ENCODE measurements at regions not wholly inside any gene's neighbourhood (a gene's known extent, or its start where the extent isn't known, plus 50 kb on each side); places are given as distances from the start of the nearest gene placed in this dataset.
A peak's percentile ranks its signal among the peaks of the same experiment; 100 is the strongest.

- ATAC-seq (peak; percentile 65), DNase-seq (no peak)
- Histone ChIP-seq H3K4me3 (no peak overlapping the region), H3K9me3 (no peaks in the 10 kb centered on the region), H3K4me1 (ENCODE audit: low read depth) (peaks cover 7% of the 10 kb centered on the region), H3K36me3 (ENCODE audit: low read depth) (no peaks in the 10 kb centered on the region)
- intact Hi-C loops (cut with DNase I, micrococcal nuclease): no loop called here
- no peak for TF ChIP-seq CTCF (IDR thresholded peaks at IDR 0.05)
Observed at GRCh38 chr2:185899366-185899765, 160.8 kb downstream of the FSIP2 start.

GRCh38 chr2:185919155-185919554 lies 180.6 kb downstream of the FSIP2 start:
- no peak for DNase-seq
- no peak for TF ChIP-seq CTCF (IDR thresholded peaks at IDR 0.05)
- H3K4me1 ChIP-seq (ENCODE audit: low read depth): no peaks in the 10 kb centered on the region
- H3K36me3 ChIP-seq (ENCODE audit: low read depth): no peaks in the 10 kb centered on the region
- ATAC-seq: no peak
- intact Hi-C loops (cut with DNase I, micrococcal nuclease): no loop called here
- no peaks in the 10 kb centered on the region for H3K9me3 ChIP-seq
- no peak overlapping the region for H3K4me3 ChIP-seq

GRCh38 chr2:185921048-185921756 lies 182.6 kb downstream of the FSIP2 start:
- ATAC-seq (no peak), DNase-seq (no peak)
- TF ChIP-seq CTCF (IDR thresholded peaks at IDR 0.05): no peak
- H3K4me1 ChIP-seq (ENCODE audit: low read depth): no peaks in the 10 kb centered on the region
- intact Hi-C loops (cut with DNase I, micrococcal nuclease): no loop called here
- H3K9me3 ChIP-seq: no peaks in the 10 kb centered on the region
- no peaks in the 10 kb centered on the region for H3K36me3 ChIP-seq (ENCODE audit: low read depth)
- H3K4me3 ChIP-seq: no peak overlapping the region

GRCh38 chr2:185934232-185934631 lies 195.6 kb downstream of the FSIP2 start:
- intact Hi-C loops (cut with DNase I, micrococcal nuclease): no loop called here
- DNase-seq (no peak), ATAC-seq (no peak)
- no peaks in the 10 kb centered on the region for H3K9me3 ChIP-seq
- H3K4me3 ChIP-seq: no peak overlapping the region
- TF ChIP-seq CTCF (IDR thresholded peaks at IDR 0.05): no peak
- H3K4me1 ChIP-seq (ENCODE audit: low read depth): no peaks in the 10 kb centered on the region
- H3K36me3 ChIP-seq (ENCODE audit: low read depth): no peaks in the 10 kb centered on the region

GRCh38 chr2:185939858-185940257 lies 201.3 kb downstream of the FSIP2 start:
- intact Hi-C loops (cut with DNase I, micrococcal nuclease): no loop called here
- Histone ChIP-seq H3K4me1 (ENCODE audit: low read depth) (no peaks in the 10 kb centered on the region), H3K36me3 (ENCODE audit: low read depth) (no peaks in the 10 kb centered on the region), H3K4me3 (no peak overlapping the region), H3K9me3 (peaks cover 10% of the 10 kb centered on the region)
- DNase-seq: no peak
- no peak for ATAC-seq
- no peak for TF ChIP-seq CTCF (IDR thresholded peaks at IDR 0.05)

GRCh38 chr2:185942855-185943254 lies 204.3 kb downstream of the FSIP2 start:
- Histone ChIP-seq H3K4me3 (no peak overlapping the region), H3K36me3 (ENCODE audit: low read depth) (no peaks in the 10 kb centered on the region), H3K9me3 (peaks cover 10% of the 10 kb centered on the region), H3K4me1 (ENCODE audit: low read depth) (no peaks in the 10 kb centered on the region)
- intact Hi-C loops (cut with DNase I, micrococcal nuclease): no loop called here
- no peak for DNase-seq
- TF ChIP-seq CTCF (IDR thresholded peaks at IDR 0.05): no peak
- no peak for ATAC-seq
